Natural killer cell (primary cell): ENCODE measurements at regions not wholly inside any gene's neighbourhood (a gene's known extent, or its start where the extent isn't known, plus 50 kb on each side); places are given as distances from the start of the nearest gene placed in this dataset.

Experiments
- ATAC-seq, 3 donors: fragments of 150-1000 bp in 2 of 3; fragments of 200-7000 bp in 1 of 3; cut with Tn5 transposase; 1 replicate in 1 of 3; 2 replicates in 2 of 3; pipeline ENCODE4 v1.10.0; 2021; ENCODE audit warnings: mild to moderate bottlenecking in 2 of 3, moderate library complexity in 2 of 3
- DNase-seq, 2 donors: peaks; one replicate each; pipeline versions ENCODE4 v3.0.0 to v3.0.0-alpha.2; 2013 to 2021; ENCODE audit warnings: mixed read lengths in 1 of 2
- H3K27ac ChIP-seq: one replicate; pipeline ENCODE4 v1.5.1; 2013; ENCODE audit warnings: mild to moderate bottlenecking, low read length
- H3K27me3 ChIP-seq: one replicate; pipeline ENCODE4 v1.6.1; 2013; ENCODE audit warnings: low read length; ENCODE audit not compliant: control insufficient read depth, insufficient read depth
- H3K36me3 ChIP-seq: one replicate; pipeline ENCODE4 v1.6.1; 2013; ENCODE audit warnings: low read length; ENCODE audit not compliant: control insufficient read depth, insufficient read depth
- H3K4me1 ChIP-seq: one replicate; pipeline ENCODE4 v1.6.1; 2013; ENCODE audit warnings: low read length; ENCODE audit not compliant: control insufficient read depth, insufficient read depth
- H3K4me3 ChIP-seq: one replicate; pipeline ENCODE4 v1.5.1; 2013; ENCODE audit warnings: low read length
- H3K9me3 ChIP-seq: one replicate; pipeline ENCODE4 v1.6.1; 2013; ENCODE audit warnings: low read length; ENCODE audit not compliant: control insufficient read depth, insufficient read depth
- H3K27ac Mint-ChIP-seq, 2 donors: one replicate each; pipeline ENCODE4 v1.8.0; 2022; ENCODE audit warnings: mild to moderate bottlenecking in 2 of 2, mixed read lengths in 2 of 2, moderate library complexity in 1 of 2
- H3K27me3 Mint-ChIP-seq, 2 donors: one replicate each; pipeline ENCODE4 v1.8.0; 2022; ENCODE audit warnings: low read depth in 2 of 2, mixed read lengths in 2 of 2
- H3K36me3 Mint-ChIP-seq: one replicate; pipeline ENCODE4 v1.8.0; 2022; ENCODE audit warnings: mixed read lengths
- H3K4me1 Mint-ChIP-seq, 2 donors: one replicate each; pipeline ENCODE4 v1.8.0; 2022; ENCODE audit warnings: mixed read lengths in 2 of 2
- H3K4me3 Mint-ChIP-seq: one replicate; pipeline ENCODE4 v1.8.0; 2022; ENCODE audit warnings: mild to moderate bottlenecking, moderate library complexity, mixed read lengths
- H3K9me3 Mint-ChIP-seq, 2 donors: one replicate each; pipeline ENCODE4 v1.8.0; 2022; ENCODE audit warnings: mixed read lengths in 2 of 2
- CTCF ChIP-seq: fragments of 200-600 bp; IDR thresholded peaks from one replicate; pipeline ENCODE4 v1.8.0; 2022; ENCODE audit warnings: antibody characterized with exemption
- WGBS: methylation state at CpG from one replicate; pipeline ENCODE4 v1.1.7; 2013; ENCODE audit warnings: missing lambda C conversion rate; ENCODE audit not compliant: insufficient coverage; 5-methylcytosine and 5-hydroxymethylcytosine counted together
- intact Hi-C: fragments of 100-400 bp; cut with micrococcal nuclease; formaldehyde crosslinking; loops from one replicate; pipeline ENCODE4 v1.14.2; 2022

GRCh38 chr20:11569163-11569562 is 348.5 kb upstream of the BTBD3 start:
- Mint-ChIP-seq H3K4me3 (no peak overlapping the region), H3K27me3 (no peaks in the 10 kb centered on the region), H3K9me3 (peaks cover 2 to 6% of the 10 kb centered on the region in 2 donors), H3K27ac (no peak overlapping the region), H3K36me3 (peaks cover 7% of the 10 kb centered on the region), H3K4me1 (no peaks in the 10 kb centered on the region)
- DNase-seq, result no peak
- WGBS, result 79% methylated on average over 5 of the region's 5 CpGs
- Histone ChIP-seq H3K4me3 (no peak overlapping the region), H3K4me1 (no peaks in the 10 kb centered on the region), H3K36me3 (no peaks in the 10 kb centered on the region), H3K27ac (no peak overlapping the region), H3K27me3 (no peaks in the 10 kb centered on the region), H3K9me3 (no peaks in the 10 kb centered on the region)
- ATAC-seq, result no peak
- intact Hi-C loops, result no loop called here
- no peak for TF ChIP-seq CTCF

GRCh38 chr20:11573507-11573906 is 344.2 kb upstream of the BTBD3 start:
- Histone ChIP-seq H3K36me3 (no peaks in the 10 kb centered on the region), H3K4me3 (no peak overlapping the region), H3K4me1 (no peaks in the 10 kb centered on the region), H3K9me3 (no peaks in the 10 kb centered on the region), H3K27ac (no peak overlapping the region), H3K27me3 (no peaks in the 10 kb centered on the region)
- H3K27ac Mint-ChIP-seq, result no peak overlapping the region
- H3K9me3 Mint-ChIP-seq, result peaks cover 4 to 6% of the 10 kb centered on the region in 2 donors
- ATAC-seq (no peak), DNase-seq (no peak)
- 45% methylated on average over 1 of the region's 4 CpGs for WGBS
- intact Hi-C loops, result no loop called here
- TF ChIP-seq CTCF, result no peak
- H3K27me3 Mint-ChIP-seq, result no peaks in the 10 kb centered on the region
- no peaks in the 10 kb centered on the region for H3K4me1 Mint-ChIP-seq
- H3K36me3 Mint-ChIP-seq, result no peaks in the 10 kb centered on the region
- no peak overlapping the region for H3K4me3 Mint-ChIP-seq

- Histone ChIP-seq H3K4me3 (no peak overlapping the region), H3K4me1 (no peaks in the 10 kb centered on the region), H3K27me3 (no peaks in the 10 kb centered on the region), H3K9me3 (no peaks in the 10 kb centered on the region), H3K36me3 (no peaks in the 10 kb centered on the region), H3K27ac (no peak overlapping the region)
- WGBS, result 86% methylated on average over 1 of the region's 2 CpGs
- DNase-seq (no peak), ATAC-seq (no peak)
- intact Hi-C loops, result no loop called here
- H3K4me3 Mint-ChIP-seq, result no peak overlapping the region
- H3K4me1 Mint-ChIP-seq, result no peaks in the 10 kb centered on the region
- H3K36me3 Mint-ChIP-seq, result no peaks in the 10 kb centered on the region
- no peaks in the 10 kb centered on the region for H3K27me3 Mint-ChIP-seq
- no peak overlapping the region for H3K27ac Mint-ChIP-seq
- no peak for TF ChIP-seq CTCF
- H3K9me3 Mint-ChIP-seq, result peaks cover 2 to 6% of the 10 kb centered on the region in 2 donors
These were observed 336.4 kb upstream of the BTBD3 start for GRCh38 chr20:11581271-11581670.

- H3K36me3 Mint-ChIP-seq, result no peaks in the 10 kb centered on the region
- intact Hi-C loops, result no loop called here
- no peaks in the 10 kb centered on the region for H3K9me3 ChIP-seq
- no peaks in the 10 kb centered on the region for H3K27me3 Mint-ChIP-seq
- no peaks in the 10 kb centered on the region for H3K36me3 ChIP-seq
- no peak overlapping the region for H3K27ac ChIP-seq
- H3K4me1 ChIP-seq, result no peaks in the 10 kb centered on the region
- WGBS, result 19% methylated on average over 2 of the region's 2 CpGs
- no peak overlapping the region for H3K4me3 Mint-ChIP-seq
- H3K9me3 Mint-ChIP-seq, result peaks cover 2 to 4% of the 10 kb centered on the region in 2 donors
- no peak for TF ChIP-seq CTCF
- H3K27me3 ChIP-seq, result no peaks in the 10 kb centered on the region
- no peak for ATAC-seq
- no peak for DNase-seq
- H3K4me1 Mint-ChIP-seq, result no peaks in the 10 kb centered on the region
- H3K4me3 ChIP-seq, result no peak overlapping the region
- H3K27ac Mint-ChIP-seq, result no peak overlapping the region
These were observed 335.6 kb upstream of the BTBD3 start for GRCh38 chr20:11582060-11582459.
